Midbrain (tissue), 1 donor: ENCODE measurements at regions not wholly inside any gene's neighbourhood (a gene's known extent, or its start where the extent isn't known, plus 50 kb on each side); places are given as distances from the start of the nearest gene placed in this dataset.

Experiments used
- DNase-seq: peaks from one replicate; lab custom pipeline; 2025; lab: John Stamatoyannopoulos, UW

- DNase-seq, result no peak
Observed at GRCh38 chr10:8981277-8981676, 926.8 kb downstream of the GATA3 start.

- DNase-seq, result no peak
Observed at GRCh38 chr10:8985651-8986050, 931.2 kb downstream of the GATA3 start.

DNA sequence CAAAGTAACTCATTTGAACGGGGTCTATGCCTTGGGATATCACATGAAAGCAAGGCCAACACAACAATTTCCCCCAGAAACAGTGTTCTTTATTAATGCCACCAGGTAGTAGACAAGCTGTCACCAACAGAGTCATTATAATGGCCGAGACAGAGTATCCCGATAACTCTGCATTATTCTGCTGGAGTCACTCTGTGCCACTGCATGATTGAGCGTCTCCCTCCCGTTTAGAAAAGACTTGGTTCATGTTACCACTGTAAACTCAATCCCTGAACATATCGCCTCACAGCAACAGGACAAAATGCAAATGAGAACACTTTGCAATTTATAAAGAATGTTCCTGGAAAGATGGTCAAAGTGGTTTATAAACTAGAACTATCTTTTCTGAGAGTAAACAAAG, 932.5 kb downstream of the GATA3 start:
- DNase-seq, result no peak

GRCh38 chr10:8987712-8988111, 933.2 kb downstream of the GATA3 start:
- DNase-seq, result no peak

GRCh38 chr10:8990280-8990987, 935.9 kb downstream of the GATA3 start:
- DNase-seq, result no peak

DNA sequence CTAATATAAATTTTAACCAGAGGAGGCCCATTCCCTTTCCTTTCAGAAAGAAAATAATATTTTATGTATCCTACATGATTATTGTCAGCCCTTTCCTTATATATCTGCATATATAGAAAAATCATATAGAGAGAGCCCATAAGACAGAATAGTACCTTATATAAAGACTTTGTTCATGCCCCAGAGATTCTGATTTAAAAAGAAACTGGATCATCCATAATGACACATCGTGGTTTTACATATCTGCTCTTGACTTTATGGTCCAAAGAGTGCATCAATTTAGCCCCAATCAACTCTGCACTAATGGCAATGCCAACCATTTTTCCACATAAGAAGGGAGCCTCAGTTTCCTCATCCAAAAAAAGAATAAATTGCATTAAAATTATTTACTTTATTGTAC, 937.5 kb downstream of the GATA3 start:
- no peak for DNase-seq

DNA sequence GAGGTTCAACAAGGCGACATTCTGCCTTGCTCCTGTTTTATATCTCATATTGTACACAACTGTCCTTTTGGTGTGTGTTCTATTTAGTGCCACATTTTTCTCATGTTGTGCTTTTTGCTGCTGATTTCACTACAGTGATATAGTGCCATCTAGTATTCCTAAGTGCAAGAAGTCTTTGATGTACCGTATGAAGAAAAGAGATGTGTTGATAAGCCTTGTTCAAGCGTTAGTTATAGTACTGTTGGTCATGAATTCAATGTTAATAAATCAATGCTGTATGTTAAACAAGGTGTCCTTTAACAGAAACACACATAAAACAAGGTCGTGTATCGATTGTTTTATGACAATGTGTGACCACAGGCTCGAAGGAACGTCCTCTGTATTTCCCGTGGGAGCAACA, 939.4 kb downstream of the GATA3 start:
- no peak for DNase-seq

DNA sequence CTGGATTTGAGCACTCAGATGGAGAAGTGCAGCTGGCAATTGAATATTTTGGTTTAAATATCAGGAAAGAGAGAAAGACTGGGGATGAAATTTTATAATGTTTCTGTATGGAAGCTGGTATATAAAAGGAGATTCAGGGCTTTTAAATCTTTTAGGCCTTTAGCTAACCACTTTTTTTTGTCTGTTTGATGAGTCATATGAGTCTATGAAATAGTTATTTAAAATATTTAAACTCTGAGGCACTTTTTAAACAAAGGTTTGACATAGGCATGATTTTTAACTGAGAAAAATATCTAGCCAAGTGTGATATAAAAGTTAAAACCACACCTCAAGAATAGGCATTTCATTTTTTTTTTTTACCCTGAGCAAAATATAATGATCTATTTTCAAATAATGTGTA, 944.3 kb downstream of the GATA3 start:
- no peak for DNase-seq

DNA sequence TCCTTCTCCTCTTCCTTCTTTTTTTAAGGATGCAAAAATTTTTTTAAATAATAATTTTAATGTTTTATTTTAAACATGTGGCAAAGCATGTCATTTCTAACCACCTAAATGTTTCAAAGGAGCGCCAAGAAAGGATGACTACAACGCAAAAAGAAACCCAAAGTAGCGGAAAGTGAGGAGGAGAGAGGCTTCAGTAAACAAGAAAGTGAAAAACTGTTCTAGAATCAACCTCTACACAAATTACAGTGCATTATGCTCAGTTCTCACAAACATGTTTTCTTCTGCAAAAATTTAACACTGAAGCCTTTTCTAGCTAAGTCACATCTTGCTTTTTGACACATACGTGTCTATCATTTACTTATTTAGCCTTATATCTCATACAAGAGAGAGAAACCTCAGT, 948.6 kb downstream of the GATA3 start:
- no peak for DNase-seq

GRCh38 chr10:9004736-9005135, 950.2 kb downstream of the GATA3 start:
- DNase-seq, result no peak

DNA sequence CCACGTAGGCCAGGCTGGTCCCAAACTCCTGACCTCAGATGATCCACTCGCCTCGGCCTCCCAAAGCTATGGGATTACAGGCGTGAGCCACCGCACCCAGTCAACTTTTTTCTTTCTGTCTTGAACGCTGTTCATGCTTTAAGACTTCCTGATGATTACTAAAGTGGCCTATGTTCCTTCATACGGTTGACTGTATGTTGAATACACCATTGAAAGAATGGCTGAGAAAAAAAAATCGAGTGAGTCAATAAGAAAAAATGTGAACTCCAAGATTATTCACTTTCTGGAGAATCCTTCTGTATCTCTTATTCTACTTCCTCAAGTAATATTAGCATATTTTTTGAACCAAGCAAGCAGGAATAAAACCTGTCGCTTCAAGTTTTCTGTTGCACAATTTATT, 955.0 kb downstream of the GATA3 start:
- no peak for DNase-seq

DNA sequence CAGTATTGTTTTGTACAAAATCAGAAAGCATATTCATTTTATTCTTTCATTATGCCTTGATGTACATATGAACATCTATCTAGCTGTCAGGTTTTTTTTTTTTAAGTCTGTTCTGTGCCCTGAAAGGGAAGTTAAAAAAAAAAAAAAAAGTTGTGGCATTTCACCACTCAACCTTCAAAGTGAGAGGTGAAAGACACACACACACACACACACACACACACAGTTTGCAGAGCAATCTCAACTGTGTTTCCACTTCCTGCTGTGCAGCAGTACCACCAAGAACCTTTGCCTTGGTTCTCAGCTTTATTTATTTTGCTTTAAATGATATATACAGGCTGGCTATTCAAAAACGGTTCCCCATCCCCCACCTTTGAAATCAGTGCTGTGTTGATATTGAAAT, 955.6 kb downstream of the GATA3 start:
- no peak for DNase-seq

DNA sequence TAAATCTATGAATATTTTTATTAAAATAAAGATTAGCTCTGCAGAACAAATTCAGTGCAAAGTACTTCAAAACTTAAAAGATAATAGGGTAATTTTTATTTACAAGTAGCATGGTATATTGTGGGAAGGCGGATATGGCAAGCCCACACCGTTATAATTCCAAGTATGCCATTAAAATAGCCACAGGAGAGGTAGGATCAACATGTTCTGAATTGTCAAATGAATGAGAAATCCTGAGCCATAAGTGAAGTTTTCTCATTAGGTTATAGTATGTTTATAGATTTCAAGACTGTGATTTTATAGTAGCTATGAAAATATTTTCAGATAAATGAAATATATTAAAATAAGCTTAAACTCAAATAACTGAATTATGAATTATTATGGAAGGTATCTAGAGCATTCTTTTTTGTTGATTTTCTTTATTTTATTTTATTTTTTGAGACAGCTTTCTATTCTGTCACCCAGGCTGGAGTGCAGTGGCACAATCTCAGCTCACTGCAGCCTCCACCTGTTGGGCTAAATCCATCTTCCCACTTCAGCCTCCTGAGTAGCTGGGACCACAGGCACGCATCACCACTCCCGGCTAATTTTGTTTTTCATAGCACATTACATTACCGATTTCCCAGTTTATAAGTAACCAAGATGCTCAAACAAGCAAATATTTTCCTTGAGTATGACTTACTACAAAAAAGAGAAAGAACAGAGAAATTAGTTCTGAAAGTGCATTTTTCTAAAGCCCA, 956.6 kb downstream of the GATA3 start:
- DNase-seq, result no peak

DNA sequence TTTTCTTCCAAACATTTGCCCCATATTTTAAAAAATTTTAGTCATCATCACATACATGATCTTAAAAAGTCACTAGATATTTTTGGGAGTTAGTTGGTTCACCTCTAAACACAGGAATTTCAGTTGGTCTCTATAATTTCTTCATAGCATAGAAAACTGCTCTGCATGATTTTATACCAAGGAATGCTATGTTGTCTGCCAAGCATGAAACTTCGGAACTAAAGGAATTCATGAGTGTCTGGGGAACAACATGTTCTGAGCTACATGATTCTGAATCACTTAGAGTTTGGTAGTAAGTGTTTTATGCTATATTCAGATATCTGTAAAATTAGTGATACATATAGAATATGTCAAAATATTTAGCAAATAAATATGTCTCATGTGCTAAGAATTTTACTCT, 957.8 kb downstream of the GATA3 start:
- no peak for DNase-seq

GRCh38 chr10:9015005-9015404, 960.5 kb downstream of the GATA3 start:
- no peak for DNase-seq

- no peak for DNase-seq
Observed at GRCh38 chr10:9015447-9015846, 961.0 kb downstream of the GATA3 start.

- DNase-seq, result no peak
Observed at GRCh38 chr10:9016930-9017329, 962.4 kb downstream of the GATA3 start.

GRCh38 chr10:9018195-9019173, 964.0 kb downstream of the GATA3 start:
- DNase-seq, result no peak

GRCh38 chr10:9023206-9023605, 968.7 kb downstream of the GATA3 start:
- DNase-seq, result no peak

DNA sequence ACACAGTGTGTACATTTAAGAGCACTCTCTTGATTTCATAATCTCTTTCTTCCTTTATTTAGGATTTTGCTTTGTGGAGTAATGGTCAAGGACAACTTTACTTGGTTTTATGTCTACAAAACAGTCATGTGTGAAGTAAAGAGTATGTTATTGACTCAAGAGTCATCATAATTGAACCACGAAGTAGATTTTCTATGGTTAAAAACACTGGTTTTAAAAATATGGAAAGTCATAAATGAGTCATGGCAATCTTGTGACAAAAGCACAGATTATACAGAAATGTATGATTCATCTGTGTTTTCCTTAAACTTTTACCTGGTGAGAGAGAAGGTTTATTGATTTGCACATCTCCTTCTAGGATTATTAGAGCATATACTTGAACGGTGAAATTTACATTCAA, 969.7 kb downstream of the GATA3 start:
- DNase-seq, result no peak

DNA sequence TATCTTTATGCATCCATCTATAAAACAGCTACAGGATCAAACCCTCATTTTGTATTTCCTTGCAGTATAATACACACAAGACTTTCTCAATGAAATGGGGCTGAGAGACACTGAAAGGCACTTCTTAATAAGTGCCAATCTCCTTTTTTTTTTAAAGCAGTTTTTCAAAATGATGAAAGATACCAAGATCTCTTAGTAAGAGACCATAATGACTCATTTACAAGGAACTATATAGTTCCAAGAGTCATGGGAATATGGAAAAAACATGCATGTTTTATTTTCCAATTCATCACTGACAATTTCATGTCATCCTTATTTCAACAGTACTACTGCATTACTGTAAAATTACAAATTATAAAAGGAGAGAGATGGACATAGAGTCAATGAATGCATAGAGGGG, 973.7 kb downstream of the GATA3 start:
- DNase-seq, result no peak

DNA sequence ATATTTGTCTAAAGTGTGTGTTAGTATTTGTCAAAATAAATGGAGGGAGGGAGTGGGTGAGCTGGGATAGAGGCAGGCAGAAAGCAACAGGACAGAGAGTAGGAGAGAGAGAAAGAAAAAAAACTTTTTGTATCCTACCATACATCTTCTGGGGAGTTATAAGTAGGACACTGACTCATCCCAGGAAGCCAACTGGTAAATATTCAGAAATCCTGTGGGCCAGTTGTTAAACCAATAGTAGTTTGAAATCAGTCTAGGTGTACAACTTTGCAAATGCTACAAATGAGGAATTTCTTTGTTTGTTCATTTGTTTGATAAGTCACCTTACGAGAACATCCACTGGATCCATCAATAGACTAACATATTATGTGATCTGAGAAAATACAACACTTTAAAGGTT, 980.9 kb downstream of the GATA3 start:
- DNase-seq, result no peak
